ENCODE measurements at regions not wholly inside any gene's neighbourhood (a gene's known extent, or its start where the extent isn't known, plus 50 kb on each side); places are given as distances from the start of the nearest gene placed in this dataset.

DNA sequence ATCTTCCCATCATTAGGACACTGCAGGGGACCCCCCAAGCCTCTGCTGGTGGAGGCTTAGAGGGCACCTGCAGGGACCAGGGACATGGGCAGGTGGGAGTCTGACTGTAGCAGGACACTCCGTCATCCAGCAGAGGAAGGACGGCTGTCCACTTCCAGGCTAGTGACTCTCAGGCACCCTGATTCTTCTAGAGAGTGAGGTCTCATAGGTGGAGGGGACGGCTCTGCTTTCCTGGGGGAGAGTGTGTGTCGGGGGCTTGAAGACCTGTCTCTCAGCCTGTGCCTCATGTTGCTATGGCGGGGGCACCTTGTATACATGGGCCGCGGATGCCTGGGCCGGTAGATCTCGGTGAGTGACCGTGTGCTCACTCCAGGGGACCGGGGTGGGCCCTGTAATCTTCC lies 1116.6 kb downstream of the BRD1 start:
- TF ChIP-seq CTCF (conservative IDR thresholded peaks at IDR 0.05; ENCODE audit: low read depth in 2 of 2) = no peak
- no peak for TF ChIP-seq EZH2phosphoT487 (IDR thresholded peaks at IDR 0.05; ENCODE audit: unreplicated experiment)
- TF ChIP-seq POLR2AphosphoS5 (IDR thresholded peaks at IDR 0.05; ENCODE audit: low read depth) = no peak
- TF ChIP-seq EZH2 (IDR thresholded peaks at IDR 0.05; ENCODE audit: low read depth, unreplicated experiment) = no peak
- TF ChIP-seq ZNF114 (CRISPR knock-in tag; IDR thresholded peaks at IDR 0.05) = no peak
- TF ChIP-seq JUNB (IDR thresholded peaks at IDR 0.05; ENCODE audit: unreplicated experiment) = no peak
- TF ChIP-seq NANOG (IDR thresholded peaks at IDR 0.05; ENCODE audit: borderline replicate concordance) = no peak
- TF ChIP-seq ETS1 (IDR thresholded peaks at IDR 0.05) = no peak
- TF ChIP-seq STAT1 (IDR thresholded peaks at IDR 0.05; ENCODE audit: unreplicated experiment) = no peak
- TF ChIP-seq ZNF331 (CRISPR knock-in tag; IDR thresholded peaks at IDR 0.05; ENCODE audit: low read depth) = no peak
- no peak for TF ChIP-seq REST (IDR thresholded peaks at IDR 0.05; ENCODE audit: unreplicated experiment)
- TF ChIP-seq CREB1 (CRISPR knock-in tag; IDR thresholded peaks at IDR 0.05; ENCODE audit: low read depth) = no peak
- TF ChIP-seq, protein P1, sequence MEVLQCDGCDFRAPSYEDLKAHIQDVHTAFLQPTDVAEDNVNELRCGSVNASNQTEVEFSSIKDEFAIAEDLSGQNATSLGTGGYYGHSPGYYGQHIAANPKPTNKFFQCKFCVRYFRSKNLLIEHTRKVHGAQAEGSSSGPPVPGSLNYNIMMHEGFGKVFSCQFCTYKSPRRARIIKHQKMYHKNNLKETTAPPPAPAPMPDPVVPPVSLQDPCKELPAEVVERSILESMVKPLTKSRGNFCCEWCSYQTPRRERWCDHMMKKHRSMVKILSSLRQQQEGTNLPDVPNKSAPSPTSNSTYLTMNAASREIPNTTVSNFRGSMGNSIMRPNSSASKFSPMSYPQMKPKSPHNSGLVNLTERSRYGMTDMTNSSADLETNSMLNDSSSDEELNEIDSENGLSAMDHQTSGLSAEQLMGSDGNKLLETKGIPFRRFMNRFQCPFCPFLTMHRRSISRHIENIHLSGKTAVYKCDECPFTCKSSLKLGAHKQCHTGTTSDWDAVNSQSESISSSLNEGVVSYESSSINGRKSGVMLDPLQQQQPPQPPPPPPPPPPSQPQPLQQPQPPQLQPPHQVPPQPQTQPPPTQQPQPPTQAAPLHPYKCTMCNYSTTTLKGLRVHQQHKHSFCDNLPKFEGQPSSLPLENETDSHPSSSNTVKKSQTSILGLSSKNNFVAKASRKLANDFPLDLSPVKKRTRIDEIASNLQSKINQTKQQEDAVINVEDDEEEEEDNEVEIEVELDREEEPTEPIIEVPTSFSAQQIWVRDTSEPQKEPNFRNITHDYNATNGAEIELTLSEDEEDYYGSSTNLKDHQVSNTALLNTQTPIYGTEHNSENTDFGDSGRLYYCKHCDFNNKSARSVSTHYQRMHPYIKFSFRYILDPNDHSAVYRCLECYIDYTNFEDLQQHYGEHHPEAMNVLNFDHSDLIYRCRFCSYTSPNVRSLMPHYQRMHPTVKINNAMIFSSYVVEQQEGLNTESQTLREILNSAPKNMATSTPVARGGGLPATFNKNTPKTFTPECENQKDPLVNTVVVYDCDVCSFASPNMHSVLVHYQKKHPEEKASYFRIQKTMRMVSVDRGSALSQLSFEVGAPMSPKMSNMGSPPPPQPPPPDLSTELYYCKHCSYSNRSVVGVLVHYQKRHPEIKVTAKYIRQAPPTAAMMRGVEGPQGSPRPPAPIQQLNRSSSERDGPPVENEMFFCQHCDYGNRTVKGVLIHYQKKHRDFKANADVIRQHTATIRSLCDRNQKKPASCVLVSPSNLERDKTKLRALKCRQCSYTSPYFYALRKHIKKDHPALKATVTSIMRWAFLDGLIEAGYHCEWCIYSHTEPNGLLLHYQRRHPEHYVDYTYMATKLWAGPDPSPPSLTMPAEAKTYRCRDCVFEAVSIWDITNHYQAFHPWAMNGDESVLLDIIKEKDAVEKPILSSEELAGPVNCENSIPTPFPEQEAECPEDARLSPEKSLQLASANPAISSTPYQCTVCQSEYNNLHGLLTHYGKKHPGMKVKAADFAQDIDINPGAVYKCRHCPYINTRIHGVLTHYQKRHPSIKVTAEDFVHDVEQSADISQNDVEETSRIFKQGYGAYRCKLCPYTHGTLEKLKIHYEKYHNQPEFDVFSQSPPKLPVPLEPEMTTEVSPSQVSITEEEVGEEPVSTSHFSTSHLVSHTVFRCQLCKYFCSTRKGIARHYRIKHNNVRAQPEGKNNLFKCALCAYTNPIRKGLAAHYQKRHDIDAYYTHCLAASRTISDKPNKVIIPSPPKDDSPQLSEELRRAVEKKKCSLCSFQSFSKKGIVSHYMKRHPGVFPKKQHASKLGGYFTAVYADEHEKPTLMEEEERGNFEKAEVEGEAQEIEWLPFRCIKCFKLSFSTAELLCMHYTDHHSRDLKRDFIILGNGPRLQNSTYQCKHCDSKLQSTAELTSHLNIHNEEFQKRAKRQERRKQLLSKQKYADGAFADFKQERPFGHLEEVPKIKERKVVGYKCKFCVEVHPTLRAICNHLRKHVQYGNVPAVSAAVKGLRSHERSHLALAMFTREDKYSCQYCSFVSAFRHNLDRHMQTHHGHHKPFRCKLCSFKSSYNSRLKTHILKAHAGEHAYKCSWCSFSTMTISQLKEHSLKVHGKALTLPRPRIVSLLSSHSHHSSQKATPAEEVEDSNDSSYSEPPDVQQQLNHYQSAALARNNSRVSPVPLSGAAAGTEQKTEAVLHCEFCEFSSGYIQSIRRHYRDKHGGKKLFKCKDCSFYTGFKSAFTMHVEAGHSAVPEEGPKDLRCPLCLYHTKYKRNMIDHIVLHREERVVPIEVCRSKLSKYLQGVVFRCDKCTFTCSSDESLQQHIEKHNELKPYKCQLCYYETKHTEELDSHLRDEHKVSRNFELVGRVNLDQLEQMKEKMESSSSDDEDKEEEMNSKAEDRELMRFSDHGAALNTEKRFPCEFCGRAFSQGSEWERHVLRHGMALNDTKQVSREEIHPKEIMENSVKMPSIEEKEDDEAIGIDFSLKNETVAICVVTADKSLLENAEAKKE (CRISPR knock-in tag; IDR thresholded peaks at IDR 0.05) = no peak

Measured in GM23338 (cell line).